Chondrocyte (in vitro differentiated cells): ENCODE measurements at regions not wholly inside any gene's neighbourhood (a gene's known extent, or its start where the extent isn't known, plus 50 kb on each side); places are given as distances from the start of the nearest gene placed in this dataset.

ENCODE experiments used
- DNase-seq: peaks from one replicate; pipeline ENCODE4 v3.0.0; 2021; ENCODE audit warnings: mixed read lengths, low spot score
- H3K27ac Mint-ChIP-seq: one replicate; pipeline ENCODE4 v1.8.0; 2021; ENCODE audit warnings: mild to moderate bottlenecking, moderate library complexity, mixed read lengths; ENCODE audit not compliant: unreplicated experiment
- H3K27me3 Mint-ChIP-seq: 2 replicates; pipeline ENCODE4 v1.8.0; 2021; ENCODE audit warnings: low read depth, mixed read lengths
- H3K36me3 Mint-ChIP-seq: 2 replicates; pipeline ENCODE4 v1.8.0; 2021; ENCODE audit warnings: low read depth, mixed read lengths
- H3K4me1 Mint-ChIP-seq: 2 replicates; pipeline ENCODE4 v1.8.0; 2021; ENCODE audit warnings: low read depth, mild to moderate bottlenecking, mixed read lengths
- H3K4me3 Mint-ChIP-seq: one replicate; pipeline ENCODE4 v1.8.0; 2021; ENCODE audit warnings: mild to moderate bottlenecking, moderate library complexity, mixed read lengths; ENCODE audit not compliant: unreplicated experiment
- H3K9me3 Mint-ChIP-seq: 2 replicates; pipeline ENCODE4 v1.8.0; 2021; ENCODE audit warnings: low read depth, mixed read lengths
- TF ChIP-seq, protein P1 (sequence below): fragments of 200-600 bp; sonication (generic); IDR thresholded peaks from 2 replicates; pipeline ENCODE4 v1.5.0; 2021; ENCODE audit warnings: antibody characterized with exemption, mild to moderate bottlenecking, moderate library complexity

- Mint-ChIP-seq H3K27me3 (peaks cover 11% of the 10 kb centered on the region), H3K36me3 (no peaks in the 10 kb centered on the region), H3K9me3 (no peaks in the 10 kb centered on the region), H3K4me3 (no peak overlapping the region), H3K27ac (no peak overlapping the region), H3K4me1 (peaks cover 5% of the 10 kb centered on the region)
- no peak for DNase-seq
- TF ChIP-seq, protein P1, sequence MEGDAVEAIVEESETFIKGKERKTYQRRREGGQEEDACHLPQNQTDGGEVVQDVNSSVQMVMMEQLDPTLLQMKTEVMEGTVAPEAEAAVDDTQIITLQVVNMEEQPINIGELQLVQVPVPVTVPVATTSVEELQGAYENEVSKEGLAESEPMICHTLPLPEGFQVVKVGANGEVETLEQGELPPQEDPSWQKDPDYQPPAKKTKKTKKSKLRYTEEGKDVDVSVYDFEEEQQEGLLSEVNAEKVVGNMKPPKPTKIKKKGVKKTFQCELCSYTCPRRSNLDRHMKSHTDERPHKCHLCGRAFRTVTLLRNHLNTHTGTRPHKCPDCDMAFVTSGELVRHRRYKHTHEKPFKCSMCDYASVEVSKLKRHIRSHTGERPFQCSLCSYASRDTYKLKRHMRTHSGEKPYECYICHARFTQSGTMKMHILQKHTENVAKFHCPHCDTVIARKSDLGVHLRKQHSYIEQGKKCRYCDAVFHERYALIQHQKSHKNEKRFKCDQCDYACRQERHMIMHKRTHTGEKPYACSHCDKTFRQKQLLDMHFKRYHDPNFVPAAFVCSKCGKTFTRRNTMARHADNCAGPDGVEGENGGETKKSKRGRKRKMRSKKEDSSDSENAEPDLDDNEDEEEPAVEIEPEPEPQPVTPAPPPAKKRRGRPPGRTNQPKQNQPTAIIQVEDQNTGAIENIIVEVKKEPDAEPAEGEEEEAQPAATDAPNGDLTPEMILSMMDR: no peak
These were observed 261.1 kb upstream of the ADAMTS16 start for GRCh38 chr5:4879075-4879474.

GRCh38 chr5:4879693-4880303, 260.3 kb upstream of the ADAMTS16 start:
- Mint-ChIP-seq H3K4me1 (peaks cover 5% of the 10 kb centered on the region), H3K9me3 (no peaks in the 10 kb centered on the region), H3K36me3 (no peaks in the 10 kb centered on the region), H3K27ac (no peak overlapping the region), H3K4me3 (no peak overlapping the region), H3K27me3 (peaks cover 11% of the 10 kb centered on the region)
- DNase-seq: no peak
- TF ChIP-seq, protein P1: peak; percentile 92

DNA sequence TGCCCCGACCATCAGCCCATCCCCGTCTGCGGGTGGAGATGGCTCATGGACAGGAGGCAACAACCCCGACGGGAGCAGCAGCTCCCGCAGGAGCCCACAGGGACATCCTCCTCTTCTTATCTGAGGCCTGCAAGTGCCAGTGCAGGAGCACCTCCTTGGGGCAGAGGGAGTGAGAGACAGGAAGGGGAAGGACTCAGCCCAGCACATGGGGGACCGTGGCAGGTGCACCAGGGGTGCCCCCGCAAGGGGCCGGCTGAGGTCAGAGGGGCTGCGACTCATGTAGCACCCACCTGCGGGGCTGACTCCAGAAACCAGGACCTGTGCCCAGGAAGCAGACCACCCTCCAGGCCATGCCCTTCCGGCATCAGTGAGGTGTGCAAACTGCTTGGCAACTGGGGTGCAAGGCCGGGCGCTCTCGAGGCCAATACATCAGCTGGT, 259.8 kb upstream of the ADAMTS16 start:
- TF ChIP-seq, protein P1: no peak
- DNase-seq: no peak
- peaks cover 11% of the 10 kb centered on the region for H3K27me3 Mint-ChIP-seq
- H3K27ac Mint-ChIP-seq: no peak overlapping the region
- no peaks in the 10 kb centered on the region for H3K9me3 Mint-ChIP-seq
- no peaks in the 10 kb centered on the region for H3K36me3 Mint-ChIP-seq
- H3K4me3 Mint-ChIP-seq: no peak overlapping the region
- peaks cover 5% of the 10 kb centered on the region for H3K4me1 Mint-ChIP-seq

DNA sequence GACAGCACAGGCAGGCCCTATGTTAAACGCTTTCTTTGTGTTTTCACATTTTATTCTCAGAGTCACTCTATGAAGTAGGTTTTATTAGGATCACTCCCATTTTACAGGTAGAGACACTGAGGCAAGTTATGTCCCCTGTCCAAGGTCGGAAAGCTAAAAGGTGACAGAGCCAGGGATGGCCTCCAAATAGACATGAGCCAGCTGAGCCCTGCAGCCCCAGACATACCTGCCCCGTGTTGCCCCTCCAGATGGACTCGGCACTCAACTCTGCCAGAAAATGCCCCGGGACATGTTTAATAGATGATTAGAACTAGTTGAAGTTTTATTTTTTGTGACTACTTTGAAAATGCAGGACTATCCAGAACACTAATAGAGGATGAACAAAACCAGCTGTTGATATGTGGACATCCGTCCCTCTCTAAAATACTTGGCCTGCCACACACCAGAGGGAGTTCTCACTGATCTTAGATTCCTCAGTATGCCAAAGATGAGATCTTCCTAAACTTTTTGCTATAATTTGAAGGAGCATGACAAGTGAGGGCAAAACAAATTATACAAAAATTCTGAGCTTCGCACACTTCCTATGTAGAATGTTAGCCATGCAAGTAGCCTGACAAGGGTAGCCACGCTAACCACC, 258.6 kb upstream of the ADAMTS16 start:
- Mint-ChIP-seq H3K4me1 (peaks cover 5% of the 10 kb centered on the region), H3K27me3 (peaks cover 17% of the 10 kb centered on the region), H3K4me3 (no peak overlapping the region), H3K36me3 (no peaks in the 10 kb centered on the region), H3K27ac (no peak overlapping the region), H3K9me3 (no peaks in the 10 kb centered on the region)
- TF ChIP-seq, protein P1: no peak
- no peak for DNase-seq

GRCh38 chr5:4882186-4882585, 257.9 kb upstream of the ADAMTS16 start:
- DNase-seq: no peak
- Mint-ChIP-seq H3K4me1 (peaks cover 5% of the 10 kb centered on the region), H3K27me3 (peaks cover 19% of the 10 kb centered on the region), H3K36me3 (no peaks in the 10 kb centered on the region), H3K4me3 (no peak overlapping the region), H3K9me3 (no peaks in the 10 kb centered on the region), H3K27ac (no peak overlapping the region)
- TF ChIP-seq, protein P1: no peak
